Retinal pigment epithelial cell (primary cell): ENCODE measurements at regions not wholly inside any gene's neighbourhood (a gene's known extent, or its start where the extent isn't known, plus 50 kb on each side); places are given as distances from the start of the nearest gene placed in this dataset.
A peak's percentile ranks its signal among the peaks of the same experiment; 100 is the strongest.

Experiments
- DNase-seq: peaks from one replicate; pipeline ENCODE4 v3.0.0-alpha.2; 2010; ENCODE audit warnings: low read depth
- H3K4me3 ChIP-seq: 2 replicates; pipeline ENCODE4 v1.5.1; 2011; ENCODE audit warnings: mild to moderate bottlenecking, low read length, control low read depth, moderate library complexity
- CTCF ChIP-seq: conservative IDR thresholded peaks from 2 replicates; pipeline ENCODE4 v1.5.1; 2011; ENCODE audit warnings: low read depth, low read length, control low read depth, inconsistent platforms

- TF ChIP-seq CTCF: peak; percentile 90
- no peak overlapping the region for H3K4me3 ChIP-seq
- peak; percentile 23 for DNase-seq
Measured at GRCh38 chr13:106619688-106620555, 52.0 kb upstream of the ARGLU1 start.
